ENCODE measurements at regions not wholly inside any gene's neighbourhood (a gene's known extent, or its start where the extent isn't known, plus 50 kb on each side); places are given as distances from the start of the nearest gene placed in this dataset.

DNA sequence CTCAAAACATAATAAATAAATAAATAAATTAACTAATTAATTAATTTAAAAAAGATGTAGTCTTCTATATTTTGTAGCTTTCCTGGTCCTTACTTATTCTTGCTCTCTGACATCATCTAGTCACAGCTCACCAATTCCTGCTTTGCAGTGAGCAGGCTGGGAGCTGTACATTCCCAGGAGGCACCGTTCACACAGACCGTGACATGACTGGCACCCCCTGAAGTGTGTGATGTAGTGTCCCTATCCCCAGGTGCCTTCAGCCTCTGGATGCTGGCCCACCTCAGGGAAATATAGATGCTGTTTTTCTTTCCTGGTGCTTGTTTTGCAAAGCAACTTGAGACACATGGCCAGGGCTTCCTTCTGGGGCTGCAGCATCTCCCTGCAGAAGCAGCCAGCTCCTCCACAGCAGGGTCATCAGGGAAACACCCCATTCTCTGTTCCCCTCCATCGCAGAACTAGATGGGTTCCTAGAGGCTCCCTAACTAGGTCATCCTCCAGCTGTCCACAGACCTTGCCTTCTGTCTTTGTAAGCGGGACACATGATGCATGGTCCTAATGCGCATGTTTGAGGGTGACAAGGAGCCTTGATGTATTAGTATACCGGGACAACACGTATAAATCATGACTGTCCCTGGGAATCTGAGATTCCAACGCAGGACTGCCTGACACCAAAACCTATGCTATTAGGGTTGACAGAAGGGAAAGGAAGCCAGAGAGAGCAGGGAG lies 76.4 kb downstream of the RHOB start:
- no peak for DNase-seq (ENCODE audit: low read depth in 4 of 4, low spot score in 1 of 4)

DNA sequence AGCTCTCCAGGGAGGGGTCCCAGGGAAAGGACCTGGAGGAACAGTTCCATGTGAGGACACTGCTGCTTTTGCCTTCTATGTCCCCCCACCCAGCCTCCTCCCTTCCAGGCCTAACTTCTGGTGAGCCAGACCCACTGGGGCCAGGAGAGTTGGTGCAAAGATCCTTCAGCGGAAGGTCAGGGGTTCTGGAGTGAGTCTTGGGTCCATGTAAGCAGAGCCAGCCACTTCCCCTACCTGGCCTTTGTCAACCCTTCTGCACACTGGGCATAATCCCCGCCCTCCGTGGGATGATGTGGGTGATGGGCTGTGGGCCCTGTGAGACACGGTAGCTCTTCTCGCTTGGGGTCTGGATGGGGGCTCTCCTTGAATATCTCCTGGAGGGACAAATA lies 76.9 kb downstream of the RHOB start:
- DNase-seq (ENCODE audit: low read depth in 4 of 4, low spot score in 1 of 4) = no peak

GRCh38 chr2:20524412-20525040 lies 77.7 kb downstream of the RHOB start:
- no peak for DNase-seq (ENCODE audit: low read depth in 4 of 4, low spot score in 1 of 4)

DNA sequence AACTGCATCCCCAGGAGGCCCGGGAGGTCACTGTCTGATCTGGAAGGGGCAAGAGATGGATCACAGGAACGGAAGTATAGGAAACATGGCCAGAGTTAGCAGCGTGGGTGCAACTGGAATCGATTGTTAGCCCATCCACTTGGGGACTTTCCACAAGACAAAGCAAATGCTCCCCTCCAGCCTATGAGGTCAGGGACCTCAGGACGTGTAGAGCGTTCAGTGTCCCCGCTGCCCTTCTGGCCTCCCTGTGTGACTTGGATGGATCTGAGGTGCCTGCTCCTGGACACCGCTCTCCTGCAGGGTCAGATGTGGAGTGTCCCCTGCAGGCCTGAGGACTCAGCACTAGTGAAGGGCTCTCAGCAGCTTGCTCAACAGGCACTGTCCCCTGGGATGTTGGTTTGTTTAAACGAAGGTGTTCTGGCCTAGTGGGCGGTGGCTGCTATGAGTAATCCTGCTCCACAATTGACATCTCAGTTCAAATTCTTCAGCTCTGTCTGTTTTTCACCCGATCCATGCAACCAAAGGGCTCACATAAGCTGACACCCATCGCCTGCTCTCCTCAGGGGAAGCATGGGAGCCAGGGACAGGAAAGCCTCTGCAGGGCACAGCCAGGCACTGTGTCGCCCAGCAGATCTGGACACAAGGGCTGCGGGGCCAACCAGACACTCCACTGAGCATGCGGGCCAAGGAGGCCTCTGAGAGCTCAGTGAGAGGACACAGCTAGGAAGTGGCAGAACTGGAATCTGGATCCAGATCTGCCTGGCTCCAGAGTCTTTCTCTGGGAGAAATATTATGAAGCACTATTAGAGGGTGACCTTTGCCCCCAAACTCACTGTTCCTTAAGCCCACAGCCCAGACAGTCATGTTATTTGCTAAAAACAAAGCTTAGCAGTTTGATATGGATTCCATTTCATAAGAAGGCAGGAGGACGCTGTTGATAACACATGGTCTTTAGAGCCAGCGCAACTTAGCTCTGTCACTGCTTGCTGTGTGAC lies 78.5 kb downstream of the RHOB start:
- no peak for DNase-seq (ENCODE audit: low read depth in 4 of 4, low spot score in 1 of 4)

DNA sequence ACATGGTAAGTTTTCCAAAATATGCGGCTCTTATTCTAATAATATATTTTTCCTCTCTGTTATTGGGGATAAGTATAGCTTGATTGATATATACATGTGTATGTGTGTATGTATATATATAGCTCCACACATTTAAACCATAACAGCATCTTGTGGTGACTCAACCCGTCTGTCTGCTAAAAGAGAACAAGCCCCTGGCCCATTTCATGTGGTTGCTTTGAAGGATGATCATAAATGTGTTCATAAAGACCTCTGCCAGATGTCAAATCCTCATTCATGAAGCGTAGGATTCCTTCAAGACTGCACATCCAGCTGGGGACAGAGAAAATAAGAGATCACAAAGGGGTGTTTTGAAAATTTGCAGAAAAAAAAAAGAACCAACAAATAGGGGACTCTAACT lies 79.3 kb downstream of the RHOB start:
- DNase-seq (ENCODE audit: low read depth in 4 of 4, low spot score in 1 of 4) = no peak

- DNase-seq (ENCODE audit: low read depth in 4 of 4, low spot score in 1 of 4) = no peak
These were observed 79.8 kb downstream of the RHOB start for GRCh38 chr2:20526708-20527107.

DNA sequence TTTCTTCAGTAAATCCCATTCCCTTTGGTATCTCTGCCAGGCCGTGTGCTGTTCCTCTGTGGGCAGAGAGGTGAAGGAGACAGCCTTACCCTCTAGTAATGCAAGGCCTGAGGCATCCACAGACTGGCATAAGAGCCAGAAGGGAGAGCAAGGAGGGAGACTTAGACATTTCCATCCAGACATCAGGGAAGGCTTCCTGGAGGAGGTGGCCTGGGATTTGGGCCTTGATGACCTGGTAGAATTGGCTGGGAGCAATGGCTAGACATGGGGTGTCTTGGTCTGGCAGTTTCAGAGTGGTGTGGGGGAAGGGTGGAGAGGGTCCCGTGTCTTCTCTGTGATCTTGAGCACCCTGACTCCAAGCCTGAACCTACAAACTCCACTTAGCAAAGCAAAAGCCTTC lies 81.8 kb downstream of the RHOB start:
- DNase-seq (ENCODE audit: low read depth in 4 of 4, low spot score in 1 of 4) = no peak

GRCh38 chr2:20530520-20530919 lies 83.6 kb downstream of the RHOB start:
- no peak for DNase-seq (ENCODE audit: low read depth in 4 of 4, low spot score in 1 of 4)

DNA sequence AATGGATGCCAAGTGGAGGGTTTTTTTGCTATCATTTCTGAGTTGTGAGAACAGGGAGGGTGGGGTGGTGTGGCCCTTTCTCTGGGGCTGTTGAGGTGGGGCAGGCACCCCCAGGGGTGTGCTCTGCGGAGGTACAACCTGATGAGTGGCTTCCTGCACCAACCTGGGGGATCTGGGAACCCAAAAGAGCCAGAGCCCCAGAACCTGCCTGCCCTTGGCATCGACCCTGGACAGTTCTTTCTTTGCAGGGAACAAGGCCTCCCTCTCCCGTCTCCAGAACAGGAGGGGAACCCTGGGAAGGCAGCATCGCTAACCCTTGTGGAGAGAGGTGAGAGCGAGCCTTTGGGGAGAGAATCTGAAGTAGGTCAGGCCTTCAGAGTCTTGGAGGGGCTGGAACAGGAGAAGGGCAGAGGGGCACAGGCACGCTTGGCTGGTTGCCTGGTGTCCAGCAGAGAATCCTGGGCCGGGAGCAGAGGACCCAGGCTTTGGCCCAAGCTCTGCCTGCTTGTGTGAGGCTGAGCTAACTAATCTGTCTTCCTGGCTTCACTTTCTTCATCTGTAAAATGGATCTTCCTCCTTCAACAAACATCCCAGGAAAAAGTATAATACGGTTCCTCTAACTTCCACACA lies 84.9 kb downstream of the RHOB start:
- DNase-seq (ENCODE audit: low read depth in 4 of 4, low spot score in 1 of 4) = no peak

GRCh38 chr2:20532634-20533437 lies 86.0 kb downstream of the RHOB start:
- no peak for DNase-seq (ENCODE audit: low read depth in 4 of 4, low spot score in 1 of 4)

DNA sequence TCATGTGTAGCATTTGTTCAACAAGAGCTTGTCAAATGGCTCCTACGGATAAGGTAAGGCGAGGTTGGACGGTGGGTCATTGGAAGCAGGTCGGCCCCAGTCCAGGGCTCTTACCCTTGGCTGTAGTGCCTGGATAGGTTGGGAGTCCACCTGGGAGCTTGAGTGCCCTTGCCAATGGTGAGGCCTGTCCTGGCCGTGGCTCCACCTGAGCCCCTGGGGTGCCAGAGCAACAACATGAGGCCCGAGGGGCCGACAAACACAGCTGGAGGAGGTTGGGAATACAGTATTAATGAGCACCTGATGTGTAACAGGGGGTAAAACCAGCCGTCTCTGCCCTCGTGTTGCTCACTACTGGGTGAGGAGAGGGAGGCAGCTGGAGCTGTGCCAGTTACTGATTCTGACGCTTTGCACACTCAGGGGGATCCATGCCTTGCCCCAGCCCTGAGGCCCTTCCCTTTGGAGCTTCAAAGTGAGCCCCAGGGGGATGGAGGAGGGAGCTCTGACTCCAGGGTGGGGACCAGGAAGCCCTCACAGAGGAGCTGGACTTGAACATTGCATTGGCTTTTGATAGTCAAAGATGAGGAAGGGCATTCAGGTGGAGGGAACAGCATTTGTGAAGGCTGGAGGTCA lies 87.2 kb downstream of the RHOB start:
- DNase-seq (ENCODE audit: low read depth in 4 of 4, low spot score in 1 of 4) = no peak

DNA sequence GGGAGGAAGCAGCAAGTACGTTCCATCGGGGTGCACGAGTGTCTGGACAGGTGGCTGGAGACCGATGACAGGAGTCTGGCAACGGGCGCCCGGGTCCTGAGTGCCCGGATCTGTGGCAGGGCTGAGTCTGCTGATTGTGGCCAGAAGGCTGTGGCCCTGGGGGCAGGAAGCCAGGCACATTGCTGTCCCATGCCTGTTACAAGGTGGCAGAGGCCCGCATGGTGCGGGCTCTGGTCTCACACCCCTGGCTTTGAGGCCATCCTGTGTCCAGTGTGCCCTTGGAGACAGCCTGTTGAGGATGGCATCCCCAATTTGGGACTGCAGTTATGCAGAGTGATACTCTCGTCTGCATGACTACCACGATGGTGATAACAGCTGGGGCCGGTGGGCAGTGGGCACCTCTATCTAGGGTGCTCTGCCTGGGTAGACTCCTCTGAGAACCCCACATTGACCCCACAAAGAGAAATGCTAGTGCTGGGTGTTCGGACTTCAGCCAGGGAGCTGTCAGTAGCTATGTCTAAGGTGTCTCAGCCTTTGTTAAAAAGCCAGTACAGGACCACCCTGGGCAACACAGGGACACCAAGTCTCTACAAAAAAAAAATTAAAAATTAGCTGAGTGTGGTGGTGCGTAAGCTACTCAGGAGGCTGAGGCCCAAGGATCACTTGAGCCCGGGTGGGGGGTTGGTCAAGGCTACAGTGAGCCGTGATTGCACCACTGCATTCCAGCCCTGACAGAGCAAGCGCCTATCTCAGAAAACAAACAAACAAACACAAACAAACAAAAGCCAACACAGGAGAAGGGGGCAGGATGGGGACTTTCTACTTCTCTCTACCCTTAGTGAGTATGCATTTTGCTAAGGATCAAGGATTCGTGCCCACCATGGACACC lies 88.3 kb downstream of the RHOB start:
- DNase-seq (ENCODE audit: low read depth in 4 of 4, low spot score in 1 of 4) = no peak

DNA sequence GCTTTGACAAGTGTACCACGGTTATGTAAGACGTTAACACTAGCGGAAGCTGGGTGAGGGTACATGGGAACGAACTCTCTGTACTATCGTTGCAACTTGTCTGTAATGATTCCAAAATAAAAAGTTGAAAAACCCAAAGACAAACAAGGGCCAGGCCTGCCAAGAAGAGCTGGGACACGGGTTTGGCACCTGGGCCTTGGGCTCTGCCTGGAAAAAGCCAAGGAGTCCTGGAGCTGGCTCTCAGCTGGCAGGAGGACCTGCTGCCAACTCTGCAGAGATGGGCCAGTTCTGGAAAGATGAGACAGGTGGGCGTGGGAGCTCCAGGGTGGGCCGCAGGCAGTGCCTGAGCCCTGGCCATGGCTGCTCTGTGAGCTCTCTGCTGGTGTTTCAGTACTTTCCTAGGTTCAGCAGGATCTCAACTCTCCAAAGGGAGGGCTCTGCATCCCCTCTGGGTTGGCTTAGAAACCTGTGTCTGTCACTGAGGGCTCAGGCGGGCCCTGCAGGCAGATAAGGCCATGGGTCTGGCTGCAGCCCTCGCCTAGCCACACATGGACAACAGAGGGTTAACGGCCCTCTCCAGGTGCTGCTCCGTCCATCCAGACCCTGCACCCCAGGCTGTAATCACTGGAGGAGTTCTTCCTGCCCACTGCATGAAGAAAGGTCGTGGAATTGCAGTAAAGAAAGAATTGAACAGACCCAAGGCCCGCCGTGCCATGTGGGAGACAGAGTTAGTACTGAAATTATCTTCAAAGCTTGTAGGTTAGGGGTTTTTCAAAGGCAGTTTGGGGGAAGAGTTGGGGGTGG lies 89.9 kb downstream of the RHOB start:
- DNase-seq (ENCODE audit: low read depth in 4 of 4, low spot score in 1 of 4) = no peak

DNA sequence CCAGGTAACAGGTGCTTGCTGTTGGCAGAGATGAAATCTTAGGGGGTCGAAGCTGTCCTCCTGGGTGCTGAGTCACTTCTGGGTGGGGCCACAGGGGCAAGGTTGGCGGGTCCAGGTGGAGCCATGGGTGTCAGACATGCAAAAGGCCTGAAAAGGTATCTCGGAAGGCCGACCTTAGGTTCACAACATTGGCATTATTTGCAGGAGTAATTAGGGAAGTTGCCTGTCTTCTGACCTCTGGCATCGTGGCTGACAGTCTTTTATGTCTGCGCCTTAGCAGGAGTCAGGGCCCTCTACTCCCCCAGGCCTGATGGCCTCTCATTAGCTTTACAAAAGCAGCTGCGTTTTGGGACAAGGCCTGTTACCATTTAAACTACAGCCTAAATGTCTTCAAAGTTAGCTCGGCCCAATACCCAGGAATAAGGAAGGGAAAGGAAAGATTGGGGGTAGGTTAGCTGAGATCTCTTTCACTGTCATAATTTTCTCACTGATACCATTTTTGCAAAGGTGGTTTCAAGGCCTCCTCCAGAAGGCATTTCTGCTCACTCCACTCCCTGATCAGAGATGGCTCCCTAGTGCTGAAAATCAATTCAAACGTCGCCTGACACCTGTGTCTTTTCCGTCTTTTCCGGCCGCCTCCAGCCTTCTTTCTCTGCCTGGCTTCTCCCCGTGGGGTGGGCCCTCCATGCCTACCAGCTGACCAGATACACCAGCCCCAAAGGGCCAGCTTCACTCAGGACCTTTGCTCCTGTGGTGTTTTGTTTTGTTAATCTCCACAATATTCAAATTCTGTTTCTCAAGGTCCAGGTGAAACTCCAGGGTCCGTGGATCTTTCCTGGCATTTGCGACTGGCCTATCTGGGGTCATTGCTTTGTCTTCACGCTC lies 90.8 kb downstream of the RHOB start:
- DNase-seq (ENCODE audit: low read depth in 4 of 4, low spot score in 1 of 4) = no peak

GRCh38 chr2:20538308-20539132 lies 91.6 kb downstream of the RHOB start:
- no peak for DNase-seq (ENCODE audit: low read depth in 4 of 4, low spot score in 1 of 4)

DNA sequence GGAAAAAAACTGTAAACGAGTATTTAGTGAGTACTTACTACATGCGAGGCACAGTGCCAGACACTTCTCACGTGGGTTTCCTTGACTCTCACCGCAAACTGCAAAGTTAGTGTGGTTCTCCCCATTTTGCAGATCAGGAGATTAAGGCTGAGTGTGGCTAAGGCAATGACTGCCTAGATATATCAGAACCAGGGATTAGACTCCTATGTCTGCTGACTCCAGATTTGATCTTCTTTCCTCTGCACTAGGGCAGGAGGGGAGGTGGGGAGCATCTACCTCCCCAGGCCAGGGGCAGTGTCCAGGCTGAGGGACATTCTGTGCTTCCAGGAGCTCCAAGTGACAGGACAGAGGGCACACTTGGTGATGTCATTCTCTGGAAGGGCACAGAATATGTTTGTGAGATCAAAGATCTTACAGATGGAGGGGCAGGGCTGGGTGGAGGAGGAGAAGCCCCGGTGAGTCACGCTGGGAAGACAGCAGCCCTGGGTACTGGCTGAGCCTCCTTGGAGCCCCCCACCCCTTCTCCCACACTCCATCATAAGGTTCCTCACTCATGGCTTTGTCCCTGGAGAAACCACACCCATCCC lies 92.4 kb downstream of the RHOB start:
- DNase-seq (ENCODE audit: low read depth in 4 of 4, low spot score in 1 of 4) = no peak
